Fibroblast of skin of right quadriceps (primary cell): ENCODE measurements at regions not wholly inside any gene's neighbourhood (a gene's known extent, or its start where the extent isn't known, plus 50 kb on each side); places are given as distances from the start of the nearest gene placed in this dataset.
A peak's percentile ranks its signal among the peaks of the same experiment; 100 is the strongest.

ENCODE experiments used
- DNase-seq: peaks from one replicate; pipeline ENCODE4 v3.0.0-alpha.2; 2013

- no peak for DNase-seq
Observed at GRCh38 chr13:73366241-73366640, 307.4 kb downstream of the KLF5 start.

- DNase-seq: no peak
Observed at GRCh38 chr13:73365681-73366080, 306.9 kb downstream of the KLF5 start.

- no peak for DNase-seq
Observed at GRCh38 chr13:73365252-73365651, 306.4 kb downstream of the KLF5 start.

- DNase-seq: no peak
Observed at GRCh38 chr13:73364736-73365135, 305.9 kb downstream of the KLF5 start.

- no peak for DNase-seq
Observed at GRCh38 chr13:73358606-73359095, 299.8 kb downstream of the KLF5 start.

- DNase-seq: no peak
Observed at GRCh38 chr13:73355134-73355533, 296.3 kb downstream of the KLF5 start.

- DNase-seq: no peak
Observed at GRCh38 chr13:73351730-73352129, 292.9 kb downstream of the KLF5 start.

- peak; percentile 90 for DNase-seq
Observed at GRCh38 chr13:73341748-73342147, 282.9 kb downstream of the KLF5 start.

- DNase-seq: no peak
Observed at GRCh38 chr13:73340069-73340468, 281.3 kb downstream of the KLF5 start.

- no peak for DNase-seq
Observed at GRCh38 chr13:73339086-73339485, 280.3 kb downstream of the KLF5 start.

GRCh38 chr13:73338389-73338788 is 279.6 kb downstream of the KLF5 start:
- DNase-seq: no peak

GRCh38 chr13:73337532-73337931 is 278.7 kb downstream of the KLF5 start:
- DNase-seq: peak; percentile 3

GRCh38 chr13:73336773-73337172 is 278.0 kb downstream of the KLF5 start:
- no peak for DNase-seq

- DNase-seq: no peak
Observed at GRCh38 chr13:73335944-73336343, 277.1 kb downstream of the KLF5 start.

GRCh38 chr13:73335210-73335609 is 276.4 kb downstream of the KLF5 start:
- peak; percentile 84 for DNase-seq

GRCh38 chr13:73334445-73334844 is 275.6 kb downstream of the KLF5 start:
- peak; percentile 34 for DNase-seq

GRCh38 chr13:73331556-73331955 is 272.8 kb downstream of the KLF5 start:
- DNase-seq: no peak

- DNase-seq: no peak
Observed at GRCh38 chr13:73329355-73329754, 270.6 kb downstream of the KLF5 start.

- no peak for DNase-seq
Observed at GRCh38 chr13:73327579-73327978, 268.8 kb downstream of the KLF5 start.

GRCh38 chr13:73325723-73326558 is 267.1 kb downstream of the KLF5 start:
- DNase-seq: peak; percentile 8

- no peak for DNase-seq
Observed at GRCh38 chr13:73324842-73325722, 266.3 kb downstream of the KLF5 start.

GRCh38 chr13:73323615-73324014 is 264.8 kb downstream of the KLF5 start:
- no peak for DNase-seq

GRCh38 chr13:73321043-73321442 is 262.2 kb downstream of the KLF5 start:
- no peak for DNase-seq

GRCh38 chr13:73317140-73317539 is 258.3 kb downstream of the KLF5 start:
- no peak for DNase-seq
